ENCODE measurements at regions not wholly inside any gene's neighbourhood (a gene's known extent, or its start where the extent isn't known, plus 50 kb on each side); places are given as distances from the start of the nearest gene placed in this dataset.
"Not testable (repeated sequence)": the region's sequence is repeated elsewhere in the genome, so short reads cannot be mapped to it uniquely, and the experiment has no call there.

DNA sequence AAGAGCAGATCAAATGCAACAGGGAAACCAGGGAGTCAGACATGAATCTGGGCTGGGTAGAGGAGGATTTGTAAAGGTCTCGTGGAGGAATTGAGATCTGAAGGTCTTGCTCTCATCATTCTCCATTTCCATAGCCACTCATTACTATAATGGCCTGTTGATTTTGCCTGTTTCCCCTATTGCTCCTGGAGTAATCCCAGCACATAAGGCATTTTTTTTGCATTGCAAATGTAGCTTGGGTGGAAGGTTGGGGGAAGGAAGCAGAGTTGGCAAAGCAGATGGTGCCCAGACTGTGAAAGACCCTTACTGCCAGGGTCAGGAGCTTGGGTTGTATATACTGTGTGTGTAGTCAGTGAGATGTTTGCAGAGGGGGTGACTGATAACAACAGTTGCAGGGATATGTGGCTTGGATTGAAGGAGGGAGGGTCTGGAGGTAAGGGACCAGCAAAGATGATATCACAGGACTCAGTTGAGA, 116.0 kb downstream of the TTC6 start:
- H3K4me3 ChIP-seq, result no peak overlapping the region
- H3K27ac ChIP-seq, result no peak overlapping the region

GRCh38 chr14:37711831-37712475, 116.5 kb downstream of the TTC6 start:
- no peak overlapping the region for H3K4me3 ChIP-seq

DNA sequence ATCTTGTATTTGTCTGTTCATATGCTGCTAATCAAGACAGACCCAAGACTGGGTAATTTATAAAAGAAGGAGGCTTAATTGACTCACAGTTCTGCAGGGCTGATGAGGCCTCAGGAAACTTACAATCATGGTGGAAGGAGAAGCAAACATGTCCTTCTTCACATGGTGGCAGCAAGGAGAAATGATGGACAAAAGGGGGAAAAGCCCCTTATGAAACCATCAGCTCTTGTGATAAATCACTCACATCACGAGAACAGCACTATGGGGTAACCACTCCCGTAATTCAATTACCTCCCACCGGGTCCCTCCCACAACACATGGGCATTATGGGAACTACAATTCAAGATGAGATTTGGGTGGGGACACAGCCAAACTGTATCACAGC, 117.0 kb downstream of the TTC6 start:
- not testable (repeated sequence) for H3K27ac ChIP-seq, H3K4me3 ChIP-seq

More at GRCh38 chr14:37711831-37712475, 116.5 kb downstream of the TTC6 start:
- no peak overlapping the region for H3K27ac ChIP-seq

GRCh38 chr14:37712976-37713431, 117.6 kb downstream of the TTC6 start:
- no peak overlapping the region for H3K27ac ChIP-seq

DNA sequence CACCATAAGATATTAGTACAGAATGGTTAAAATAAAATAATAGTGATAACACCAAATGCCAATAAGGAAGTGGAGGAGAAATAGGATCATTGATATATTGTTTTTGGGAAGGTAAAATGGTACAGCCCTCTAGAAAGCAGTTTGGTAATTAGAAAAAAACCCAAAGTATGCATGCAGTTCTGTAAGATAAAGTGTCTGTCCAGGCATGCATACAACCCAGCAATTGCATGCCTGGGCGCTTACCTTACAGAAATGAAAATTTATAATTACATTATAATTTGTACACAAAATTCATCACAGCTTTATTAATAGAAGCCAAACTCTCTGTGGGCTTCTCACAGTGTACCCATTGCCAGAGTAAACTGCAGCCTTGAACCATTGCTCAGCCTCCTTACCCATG, 124.7 kb downstream of the TTC6 start:
- Histone ChIP-seq H3K27ac (no peak overlapping the region), H3K4me3 (no peak overlapping the region)

More at GRCh38 chr14:37712976-37713431, 117.6 kb downstream of the TTC6 start:
- H3K4me3 ChIP-seq, result no peak overlapping the region

DNA sequence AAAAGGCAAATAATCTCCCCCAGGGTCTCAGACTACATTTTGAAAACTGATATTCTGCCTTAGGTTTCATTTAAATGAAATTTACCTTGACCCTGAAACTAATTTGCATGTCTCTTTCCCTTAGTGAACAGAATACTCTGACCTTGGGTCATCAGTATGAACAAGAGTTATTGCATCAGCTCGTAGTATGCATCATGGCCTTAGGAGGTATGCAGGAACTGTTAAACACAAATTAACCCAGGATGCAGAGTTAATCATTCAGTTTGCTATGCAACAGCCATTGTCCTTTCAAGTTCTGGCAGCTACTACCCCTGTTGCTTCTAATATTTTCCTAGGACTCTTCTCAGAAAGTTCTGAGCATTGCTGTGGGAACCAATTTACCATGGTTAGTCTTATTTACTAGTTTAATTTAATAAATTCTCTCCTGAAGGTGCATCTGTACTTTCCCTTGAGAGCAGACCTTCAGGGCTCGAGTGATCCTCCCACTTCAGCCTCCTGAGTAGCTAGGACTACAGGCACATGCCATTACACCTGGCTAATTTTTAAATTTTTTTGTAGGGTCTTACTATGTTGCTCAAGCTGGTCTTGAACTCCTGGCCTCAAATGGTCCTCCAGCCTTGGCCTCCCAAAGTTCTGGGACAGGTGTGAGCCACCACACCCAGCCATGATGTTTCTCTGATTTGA, 126.7 kb downstream of the TTC6 start:
- H3K27ac ChIP-seq, result no peak overlapping the region
- no peak overlapping the region for H3K4me3 ChIP-seq

GRCh38 chr14:37723515-37723914, 128.1 kb downstream of the TTC6 start:
- Histone ChIP-seq H3K4me3 (no peak overlapping the region), H3K27ac (no peak overlapping the region)

DNA sequence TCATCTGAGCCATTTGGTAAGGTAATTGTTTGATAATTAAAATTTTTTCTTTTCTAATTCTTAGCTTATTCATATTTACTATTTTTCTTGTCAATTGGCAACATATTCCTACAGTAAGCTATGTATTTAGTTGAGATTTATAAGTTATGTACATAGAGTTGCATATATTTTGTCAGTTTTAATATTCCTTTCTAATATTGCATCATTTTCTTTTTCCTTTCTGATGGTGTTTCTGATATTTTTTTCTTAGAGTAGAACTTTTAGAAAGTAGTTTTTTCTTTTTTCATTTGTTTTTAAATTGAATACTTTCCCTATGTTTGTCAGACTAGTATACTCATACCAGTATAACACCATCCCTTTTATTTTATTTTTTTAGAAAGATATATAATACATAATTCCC, 131.3 kb downstream of the TTC6 start:
- no peak overlapping the region for H3K4me3 ChIP-seq
- H3K27ac ChIP-seq, result no peak overlapping the region

DNA sequence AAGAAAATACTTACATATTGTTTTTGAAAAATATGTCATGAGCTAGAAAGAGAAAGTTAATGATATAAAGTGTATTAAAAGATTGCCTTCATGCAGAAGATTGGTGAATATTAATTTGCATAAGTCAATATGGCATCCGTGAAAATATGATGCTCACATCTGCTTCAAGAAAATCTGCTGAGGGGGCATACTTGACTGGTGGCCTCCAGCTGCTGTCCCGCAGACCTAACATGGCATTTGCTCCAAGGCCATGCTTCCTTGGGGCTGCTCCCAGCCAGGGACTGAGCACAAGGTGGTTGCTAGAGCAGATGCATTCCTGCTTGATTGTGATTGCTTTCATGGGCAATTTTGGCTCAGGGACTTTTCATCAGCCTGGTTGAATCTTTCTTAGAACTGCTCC, 133.8 kb downstream of the TTC6 start:
- H3K27ac ChIP-seq, result no peak overlapping the region
- no peak overlapping the region for H3K4me3 ChIP-seq

GRCh38 chr14:37731094-37731493, 135.7 kb downstream of the TTC6 start:
- Histone ChIP-seq H3K4me3 (no peak overlapping the region), H3K27ac (no peak overlapping the region)

DNA sequence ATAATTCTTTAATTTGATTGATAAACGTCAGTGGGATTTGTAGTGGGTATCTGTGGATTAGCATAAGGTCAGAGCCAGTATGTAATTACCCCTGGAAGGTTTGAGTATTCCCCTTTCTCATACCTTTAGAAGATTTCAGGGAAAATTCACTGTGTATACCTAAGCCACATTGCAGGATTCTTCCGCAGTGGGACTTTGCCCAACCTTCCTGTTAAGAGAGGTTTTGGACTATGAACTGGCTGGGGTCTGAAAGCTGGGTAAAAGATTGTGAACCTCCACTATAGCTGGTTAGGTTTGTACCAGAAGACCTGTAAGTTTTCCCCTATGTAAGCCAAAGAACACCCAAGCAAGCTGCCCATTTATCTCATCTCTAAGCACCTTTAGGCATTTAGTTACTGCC, 150.2 kb downstream of the TTC6 start:
- Histone ChIP-seq H3K4me3 (no peak overlapping the region), H3K27ac (no peak overlapping the region)

DNA sequence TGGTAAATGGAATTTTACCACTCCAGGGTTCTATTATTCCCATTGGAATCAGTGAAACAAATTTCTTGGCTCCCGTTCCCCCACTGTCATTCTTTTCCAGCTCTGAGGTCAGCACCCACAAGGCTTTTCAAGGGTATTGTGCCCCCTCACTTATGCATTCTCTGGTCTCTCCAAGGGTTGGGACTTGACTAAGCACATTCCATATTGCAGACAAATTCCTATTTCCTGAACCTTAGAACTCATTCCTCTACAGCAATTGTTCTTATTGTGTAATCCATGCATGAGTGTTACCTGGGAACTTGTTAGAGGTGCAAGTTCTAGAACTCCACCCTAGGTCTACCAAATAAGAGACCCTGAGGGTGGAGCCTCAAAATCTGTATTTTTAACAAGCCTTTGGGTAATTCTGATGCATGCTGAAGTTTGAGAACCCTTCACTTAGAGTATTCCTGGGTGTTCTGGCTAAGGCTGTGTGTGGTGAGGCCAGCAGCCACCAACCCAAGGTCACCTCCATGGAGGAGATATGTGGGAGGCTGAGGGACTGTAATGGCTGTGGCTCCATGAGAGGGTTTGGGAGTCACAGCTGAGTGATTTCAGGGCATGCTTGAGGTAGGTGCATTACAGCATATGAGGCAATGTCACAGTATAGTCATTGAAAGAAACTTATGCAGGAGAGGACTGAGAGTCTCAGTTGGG, 150.9 kb downstream of the TTC6 start:
- no peak overlapping the region for H3K4me3 ChIP-seq
- no peak overlapping the region for H3K27ac ChIP-seq

GRCh38 chr14:37753459-37753858, 158.0 kb downstream of the TTC6 start:
- Histone ChIP-seq H3K4me3 (no peak overlapping the region), H3K27ac (no peak overlapping the region)

DNA sequence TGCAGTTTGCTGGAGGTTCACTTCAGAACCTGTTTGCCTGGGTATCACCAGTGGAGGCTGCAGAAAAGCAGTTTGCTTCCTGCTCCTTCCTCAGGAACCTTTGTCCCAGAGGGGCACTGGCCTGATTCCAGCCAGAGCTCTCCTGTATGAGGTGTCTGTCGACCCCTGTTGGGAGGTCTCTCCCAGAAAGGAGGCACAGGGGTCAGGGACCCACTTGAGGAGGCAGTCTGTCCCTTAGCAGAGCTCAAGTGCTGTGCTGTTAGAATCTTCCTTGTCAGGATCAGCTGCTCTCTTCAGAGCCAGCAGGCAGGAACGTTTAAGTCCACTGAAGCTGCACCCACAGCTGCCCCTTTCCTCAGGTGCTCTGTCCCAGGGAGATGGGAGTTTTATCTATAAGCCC, 164.8 kb downstream of the TTC6 start:
- not testable (repeated sequence) for H3K4me3 ChIP-seq, H3K27ac ChIP-seq

DNA sequence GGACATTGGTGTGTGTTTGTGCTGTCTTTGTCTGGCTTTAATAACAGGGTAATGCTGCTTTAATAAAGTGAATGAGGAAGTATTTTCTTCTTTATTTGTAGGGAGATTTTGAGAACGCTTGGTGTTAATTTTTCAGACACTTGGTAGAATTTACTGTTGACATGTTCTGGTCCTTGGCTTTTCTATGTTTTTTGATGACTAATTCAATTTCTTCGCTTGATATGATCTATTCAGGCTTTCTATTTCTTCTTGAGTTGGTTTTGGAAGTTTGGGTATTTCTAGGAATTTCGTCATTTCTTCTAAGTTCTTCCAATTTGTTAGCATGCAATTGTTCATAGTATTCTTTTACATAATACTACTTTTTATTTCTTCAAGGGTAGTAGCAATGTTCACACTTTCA, 167.8 kb downstream of the TTC6 start:
- Histone ChIP-seq H3K27ac (no peak overlapping the region), H3K4me3 (no peak overlapping the region)

DNA sequence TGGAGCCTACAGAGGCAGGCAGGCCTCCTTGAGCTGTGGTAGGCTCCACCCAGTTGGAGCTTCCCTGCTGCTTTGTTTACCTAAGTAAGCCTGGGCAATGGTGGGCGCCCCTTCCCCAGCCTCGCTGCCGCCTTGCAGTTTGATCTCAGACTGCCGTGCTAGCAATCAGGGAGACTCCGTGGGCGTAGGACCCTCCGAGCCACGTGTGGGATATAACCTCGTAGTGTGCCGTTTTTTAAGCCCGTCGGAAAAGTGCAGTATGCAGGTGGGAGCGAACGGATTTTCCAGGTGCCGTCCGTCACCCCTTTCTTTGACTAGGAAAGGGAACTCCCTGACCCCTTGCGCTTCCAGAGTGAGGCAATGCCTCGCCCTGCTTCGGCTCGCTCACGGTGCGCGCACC, 176.9 kb downstream of the TTC6 start:
- H3K27ac ChIP-seq, H3K4me3 ChIP-seq: not testable (repeated sequence)

DNA sequence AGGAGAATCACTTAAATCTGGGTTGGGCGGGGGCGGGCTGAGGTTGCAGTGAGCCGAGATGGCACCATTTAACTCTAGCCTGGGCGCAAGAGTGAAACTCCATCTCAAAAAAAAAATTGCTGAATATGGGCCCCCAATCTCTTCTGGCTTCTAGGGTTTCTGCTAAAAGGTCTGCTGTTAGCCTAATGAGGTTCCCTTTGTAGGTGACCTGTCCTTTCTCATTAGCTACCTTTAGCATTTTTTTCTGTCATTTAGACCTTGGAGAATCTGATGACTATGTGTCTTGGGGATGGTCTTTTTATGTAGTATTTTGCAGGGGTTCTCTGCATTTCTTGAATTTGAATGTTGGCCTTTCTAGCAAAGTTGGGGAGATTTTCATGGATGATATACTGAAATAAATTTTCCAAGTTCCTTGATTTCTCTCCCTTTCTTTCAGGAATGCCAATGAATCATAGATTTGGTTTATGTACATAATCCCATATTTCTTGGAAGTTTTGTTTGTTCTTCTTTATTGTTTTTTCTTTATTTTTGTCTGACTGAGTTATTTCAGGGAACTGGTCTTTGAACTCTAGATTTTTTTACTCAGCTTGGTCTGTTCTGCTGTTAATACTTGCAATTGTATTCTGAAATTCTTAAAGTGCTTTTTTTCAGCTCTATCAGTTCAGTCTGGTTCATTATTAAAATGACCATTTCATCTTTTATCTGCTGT, 181.5 kb downstream of the TTC6 start:
- Histone ChIP-seq H3K27ac (no peak overlapping the region), H3K4me3 (no peak overlapping the region)

GRCh38 chr14:37778135-37778943, 182.9 kb downstream of the TTC6 start:
- Histone ChIP-seq H3K4me3 (no peak overlapping the region), H3K27ac (no peak overlapping the region)

- no peak overlapping the region for H3K27ac ChIP-seq
- H3K4me3 ChIP-seq, result no peak overlapping the region
Observed at GRCh38 chr14:37779480-37779879, 184.1 kb downstream of the TTC6 start.

DNA sequence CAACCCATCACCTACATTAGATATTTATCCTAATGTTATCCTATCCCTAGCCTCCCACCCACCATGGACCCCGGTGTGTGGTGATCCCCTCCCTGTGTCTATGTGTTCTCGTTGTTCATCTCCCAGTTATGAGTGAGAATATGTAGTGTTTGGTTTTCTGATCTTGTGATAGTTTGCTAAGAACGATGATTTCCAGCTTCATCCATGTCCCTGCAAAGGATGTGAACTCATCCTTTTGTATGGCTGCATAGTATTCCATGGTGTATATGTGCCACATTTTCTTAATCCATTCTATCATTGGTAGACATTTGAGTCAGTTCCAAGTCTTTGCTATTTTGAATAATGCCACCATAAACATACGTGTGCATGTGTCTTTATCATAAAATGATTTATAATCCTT, 185.3 kb downstream of the TTC6 start:
- not testable (repeated sequence) for H3K4me3 ChIP-seq, H3K27ac ChIP-seq
